AG04449 (cell line): ENCODE measurements at regions not wholly inside any gene's neighbourhood (a gene's known extent, or its start where the extent isn't known, plus 50 kb on each side); places are given as distances from the start of the nearest gene placed in this dataset.

ENCODE experiments used
- CTCF ChIA-PET: fragments of 350-600 bp; formaldehyde crosslinking; extraction: SDS; loops from one replicate; lab custom pipeline; 2021; ENCODE audit warnings: antibody characterized with exemption; lab: Yijun Ruan, JAX
- POLR2A ChIA-PET: fragments of 400-600, 350-600 bp; formaldehyde crosslinking; extraction: SDS; loops from one replicate; lab custom pipeline; 2020; ENCODE audit warnings: antibody characterized with exemption, inconsistent platforms; lab: Yijun Ruan, JAX
- DNase-seq: peaks from one replicate; pipeline ENCODE4 v3.0.0-alpha.2; 2010; ENCODE audit warnings: low read depth, low spot score
- H3K4me3 ChIP-seq: 2 replicates; pipeline ENCODE4 v1.5.1; 2011; ENCODE audit warnings: low read depth, mild to moderate bottlenecking, control low read depth, low read length
- CTCF ChIP-seq: IDR thresholded peaks from one replicate; pipeline ENCODE4 v1.5.1; 2011; ENCODE audit warnings: mild to moderate bottlenecking, moderate library complexity, low read length, control low read depth, inconsistent platforms; ENCODE audit not compliant: insufficient read depth; ENCODE audit errors: missing control alignments

- TF ChIP-seq CTCF, result no peak
- no peak for DNase-seq
- ChIA-PET POLR2A (no interaction called here), CTCF (interaction anchor here (0.7 kb wide), 1 partner anchor 16 kb away, joined by 3 read pairs; no protein-coding TSS in a partner anchor)
- H3K4me3 ChIP-seq, result no peak overlapping the region
Measured at GRCh38 chr3:59107856-59108815, 58.3 kb upstream of the CFAP20DC start.

- ChIA-PET POLR2A (no interaction called here), CTCF (no interaction called here)
- no peak overlapping the region for H3K4me3 ChIP-seq
- TF ChIP-seq CTCF, result no peak
- no peak for DNase-seq
Measured at GRCh38 chr3:59106085-59106648, 56.3 kb upstream of the CFAP20DC start.

GRCh38 chr3:59103552-59103951 lies 53.7 kb upstream of the CFAP20DC start:
- CTCF ChIA-PET, result no interaction called here
- no peak for DNase-seq
- TF ChIP-seq CTCF, result no peak
- POLR2A ChIA-PET, result no interaction called here
- no peak overlapping the region for H3K4me3 ChIP-seq

GRCh38 chr3:59101231-59101736 lies 51.5 kb upstream of the CFAP20DC start:
- POLR2A ChIA-PET, result no interaction called here
- CTCF ChIA-PET, result no interaction called here
- H3K4me3 ChIP-seq, result no peak overlapping the region
- DNase-seq, result no peak
- TF ChIP-seq CTCF, result no peak
